C4-2B (cell line): ENCODE measurements at regions not wholly inside any gene's neighbourhood (a gene's known extent, or its start where the extent isn't known, plus 50 kb on each side); places are given as distances from the start of the nearest gene placed in this dataset.
"Not testable (repeated sequence)": the region's sequence is repeated elsewhere in the genome, so short reads cannot be mapped to it uniquely, and the experiment has no call there.

ENCODE experiments used
- H3K27ac ChIP-seq: fragments of 450-650 bp; 2 replicates; pipeline ENCODE4 v1.5.1; 2017
- CTCF ChIP-seq: fragments of 450-650 bp; conservative IDR thresholded peaks from 2 replicates; pipeline ENCODE4 v1.5.1; 2017; ENCODE audit warnings: mild to moderate bottlenecking
- ZFX ChIP-seq: fragments of 450-650 bp; IDR thresholded peaks from 2 replicates; pipeline ENCODE4 v1.6.1; 2017

GRCh38 chr9:7567687-7568086, 231.9 kb downstream of the DMAC1 start:
- TF ChIP-seq CTCF (no peak), ZFX (no peak)
- no peak overlapping the region for H3K27ac ChIP-seq

- TF ChIP-seq CTCF (no peak), ZFX (no peak)
Observed at GRCh38 chr9:7561527-7562080, 238.0 kb downstream of the DMAC1 start.

GRCh38 chr9:7560669-7561305, 238.8 kb downstream of the DMAC1 start:
- TF ChIP-seq CTCF (no peak), ZFX (no peak)
- no peak overlapping the region for H3K27ac ChIP-seq

More at GRCh38 chr9:7561527-7562080, 238.0 kb downstream of the DMAC1 start:
- H3K27ac ChIP-seq, result no peak overlapping the region

- no peak overlapping the region for H3K27ac ChIP-seq
- TF ChIP-seq CTCF, result no peak
- no peak for TF ChIP-seq ZFX
Observed at GRCh38 chr9:7554699-7555098, 244.9 kb downstream of the DMAC1 start.

- not testable (repeated sequence) for H3K27ac ChIP-seq
Observed at GRCh38 chr9:7552706-7553105, 246.9 kb downstream of the DMAC1 start.

GRCh38 chr9:7549249-7549648, 250.3 kb downstream of the DMAC1 start:
- no peak overlapping the region for H3K27ac ChIP-seq
- no peak for TF ChIP-seq ZFX
- no peak for TF ChIP-seq CTCF

GRCh38 chr9:7546261-7546660, 253.3 kb downstream of the DMAC1 start:
- no peak for TF ChIP-seq CTCF
- no peak for TF ChIP-seq ZFX
- no peak overlapping the region for H3K27ac ChIP-seq
